LNCaP clone FGC (cell line): ENCODE measurements at regions not wholly inside any gene's neighbourhood (a gene's known extent, or its start where the extent isn't known, plus 50 kb on each side); places are given as distances from the start of the nearest gene placed in this dataset.

ENCODE experiments used
- DNase-seq: peaks from one replicate; pipeline ENCODE4 v3.0.0-alpha.2; 2011; ENCODE audit warnings: low read depth
- H3K4me3 ChIP-seq: 2 replicates; pipeline ENCODE4 v1.5.1; 2011; ENCODE audit warnings: mild to moderate bottlenecking, low read depth, low read length, control low read depth
- TF ChIP-seq, protein P1 (sequence below): IDR thresholded peaks from 2 replicates; pipeline ENCODE4 v1.5.1; 2012; ENCODE audit warnings: mild to moderate bottlenecking; ENCODE audit not compliant: control insufficient read depth, insufficient read depth; ENCODE audit errors: extremely low read depth

DNA sequence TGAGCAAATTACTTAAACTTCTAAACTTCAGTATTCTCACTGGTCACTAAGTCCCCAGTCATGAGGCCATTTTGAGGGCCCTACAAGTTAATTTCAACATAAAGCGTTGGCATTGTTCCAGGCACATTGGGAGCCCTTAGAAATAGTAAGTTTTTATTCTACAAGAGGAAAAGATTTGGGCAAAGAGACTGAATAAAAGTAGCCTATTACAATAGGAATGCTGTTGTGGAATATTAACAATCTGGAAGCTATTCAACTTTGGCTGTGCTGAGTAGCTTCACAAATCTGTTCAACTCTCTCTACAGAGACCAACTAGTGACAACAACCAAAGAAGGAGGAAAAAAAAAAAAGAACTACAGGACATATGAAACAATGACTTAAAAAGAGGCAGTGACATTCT is 1287.5 kb upstream of the NXPH2 start:
- no peak for DNase-seq
- H3K4me3 ChIP-seq: no peak overlapping the region
- TF ChIP-seq, protein P1, sequence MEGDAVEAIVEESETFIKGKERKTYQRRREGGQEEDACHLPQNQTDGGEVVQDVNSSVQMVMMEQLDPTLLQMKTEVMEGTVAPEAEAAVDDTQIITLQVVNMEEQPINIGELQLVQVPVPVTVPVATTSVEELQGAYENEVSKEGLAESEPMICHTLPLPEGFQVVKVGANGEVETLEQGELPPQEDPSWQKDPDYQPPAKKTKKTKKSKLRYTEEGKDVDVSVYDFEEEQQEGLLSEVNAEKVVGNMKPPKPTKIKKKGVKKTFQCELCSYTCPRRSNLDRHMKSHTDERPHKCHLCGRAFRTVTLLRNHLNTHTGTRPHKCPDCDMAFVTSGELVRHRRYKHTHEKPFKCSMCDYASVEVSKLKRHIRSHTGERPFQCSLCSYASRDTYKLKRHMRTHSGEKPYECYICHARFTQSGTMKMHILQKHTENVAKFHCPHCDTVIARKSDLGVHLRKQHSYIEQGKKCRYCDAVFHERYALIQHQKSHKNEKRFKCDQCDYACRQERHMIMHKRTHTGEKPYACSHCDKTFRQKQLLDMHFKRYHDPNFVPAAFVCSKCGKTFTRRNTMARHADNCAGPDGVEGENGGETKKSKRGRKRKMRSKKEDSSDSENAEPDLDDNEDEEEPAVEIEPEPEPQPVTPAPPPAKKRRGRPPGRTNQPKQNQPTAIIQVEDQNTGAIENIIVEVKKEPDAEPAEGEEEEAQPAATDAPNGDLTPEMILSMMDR: no peak

DNA sequence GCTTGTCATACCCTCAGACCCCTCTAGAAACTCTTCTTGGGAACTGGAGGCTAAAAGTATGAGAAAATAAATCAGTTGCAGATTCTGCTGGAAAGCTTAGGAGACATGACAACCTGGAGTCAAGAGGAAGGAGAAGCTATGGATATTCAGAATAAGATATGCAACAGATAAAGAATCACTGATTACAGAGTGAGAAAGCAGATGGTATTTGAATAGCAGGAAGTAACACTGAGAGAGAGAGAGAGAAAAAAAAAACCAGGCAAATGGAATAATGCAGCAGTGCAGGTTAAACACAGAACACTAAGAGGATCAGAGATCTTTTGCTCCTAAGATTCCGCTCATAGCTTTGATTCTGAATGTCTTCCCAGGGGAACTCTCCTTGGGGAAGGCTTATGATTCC is 1284.1 kb upstream of the NXPH2 start:
- TF ChIP-seq, protein P1: no peak
- no peak for DNase-seq
- no peak overlapping the region for H3K4me3 ChIP-seq

DNA sequence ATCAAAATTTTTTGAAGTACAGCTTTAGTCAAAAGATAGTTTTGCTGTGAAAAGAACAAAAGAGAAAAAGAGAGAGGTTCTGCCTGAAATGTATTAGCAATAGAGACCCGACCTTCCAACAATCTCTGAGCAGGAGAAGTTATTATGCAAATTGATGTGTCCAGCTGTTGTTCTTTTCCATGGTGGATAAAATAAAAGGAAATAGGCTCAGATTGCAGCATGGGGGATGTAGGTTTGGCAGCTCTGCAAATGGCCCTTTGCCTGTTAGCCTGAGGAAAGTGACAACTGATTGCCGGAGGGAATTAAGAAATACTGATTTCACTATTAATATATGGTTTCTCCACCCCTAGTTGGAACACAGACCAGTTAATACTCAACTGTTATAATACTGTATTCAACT is 1283.2 kb upstream of the NXPH2 start:
- no peak overlapping the region for H3K4me3 ChIP-seq
- TF ChIP-seq, protein P1: no peak
- DNase-seq: no peak

DNA sequence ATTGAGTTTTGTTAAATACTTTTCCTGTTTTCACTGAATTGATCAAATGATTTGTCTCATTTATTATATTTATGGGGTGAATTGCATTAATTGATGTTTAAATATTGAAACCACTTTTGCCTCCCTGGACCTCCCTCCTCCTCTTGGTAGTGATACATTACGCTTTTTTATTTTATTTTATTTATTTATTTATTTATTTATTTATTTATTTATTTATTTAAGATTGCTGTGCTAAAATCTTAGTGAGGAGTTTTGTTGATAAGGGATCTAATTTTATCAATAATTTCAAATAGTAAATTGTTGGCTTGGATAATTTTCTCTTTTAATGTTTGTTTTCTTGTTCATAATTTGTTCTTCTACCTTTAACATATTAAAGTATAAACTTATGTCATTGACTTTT is 1281.0 kb upstream of the NXPH2 start:
- DNase-seq: no peak

DNA sequence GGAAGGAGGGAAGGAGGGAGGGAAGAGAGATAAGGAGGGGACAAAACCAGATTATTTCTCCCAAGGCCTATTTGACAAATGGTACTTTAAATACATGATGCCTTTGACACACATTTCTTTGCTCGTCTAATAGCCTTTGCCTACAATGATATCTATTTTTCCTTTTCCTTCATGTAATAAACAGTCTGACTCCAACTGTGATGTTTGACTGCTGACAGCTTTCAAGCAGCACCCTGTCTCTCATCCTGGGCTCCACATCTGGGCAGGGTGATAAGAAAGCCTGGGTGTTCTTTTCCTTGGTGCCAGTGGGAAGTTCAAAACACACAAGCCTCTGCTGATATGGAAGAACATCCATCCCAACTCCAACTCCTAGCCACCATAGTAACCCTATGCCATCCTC is 1277.7 kb upstream of the NXPH2 start:
- TF ChIP-seq, protein P1: no peak
- DNase-seq: no peak
- no peak overlapping the region for H3K4me3 ChIP-seq

More for the DNA sequence above, 1281.0 kb upstream of the NXPH2 start:
- TF ChIP-seq, protein P1: no peak
- H3K4me3 ChIP-seq: no peak overlapping the region

DNA sequence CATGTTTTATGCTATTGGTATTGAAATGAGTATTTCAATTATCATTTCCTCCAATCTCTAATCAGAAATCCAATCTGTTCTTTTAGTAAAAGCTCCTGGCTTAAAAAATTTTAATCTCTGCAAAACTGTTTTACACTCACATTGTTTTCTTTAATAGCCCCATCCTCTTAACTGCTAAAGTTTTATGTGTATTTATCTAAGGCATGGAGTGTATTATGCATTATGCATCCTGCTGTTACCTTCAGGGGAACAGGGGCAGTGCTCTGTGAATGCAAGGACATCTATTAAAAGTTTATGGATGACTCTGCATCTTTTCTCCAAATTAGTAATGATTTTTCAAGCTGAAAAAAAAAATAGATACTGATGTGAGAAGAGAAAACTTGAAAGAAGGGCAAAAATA is 1261.6 kb upstream of the NXPH2 start:
- TF ChIP-seq, protein P1: no peak
- DNase-seq: no peak
- no peak overlapping the region for H3K4me3 ChIP-seq

DNA sequence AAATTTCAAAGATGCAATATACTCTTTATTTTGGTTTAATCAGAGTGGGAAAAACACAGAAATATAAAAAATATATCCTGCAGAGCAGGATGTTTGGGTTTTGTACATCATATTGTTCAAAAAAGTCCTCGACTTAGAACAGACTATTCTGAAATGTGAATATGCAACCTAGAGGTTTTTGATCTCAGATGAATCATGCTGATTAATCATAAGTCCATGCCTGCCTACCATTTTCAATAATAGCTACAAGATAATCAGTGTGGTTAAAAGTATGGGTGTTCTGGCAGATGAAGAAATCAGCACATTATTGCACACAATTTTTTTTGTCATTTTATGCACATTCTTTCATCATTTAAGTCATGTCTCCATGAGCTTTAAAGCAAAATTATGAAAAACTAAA is 1261.0 kb upstream of the NXPH2 start:
- TF ChIP-seq, protein P1: no peak
- no peak overlapping the region for H3K4me3 ChIP-seq
- no peak for DNase-seq
